DND-41 (cell line): ENCODE measurements at regions not wholly inside any gene's neighbourhood (a gene's known extent, or its start where the extent isn't known, plus 50 kb on each side); places are given as distances from the start of the nearest gene placed in this dataset.
A peak's percentile ranks its signal among the peaks of the same experiment; 100 is the strongest.

Experiments
- ATAC-seq: fragments of 200-7000 bp; cut with Tn5 transposase; 3 replicates; pipeline ENCODE4 v1.9.1; 2021; ENCODE audit warnings: low read depth; ENCODE audit not compliant: insufficient read depth
- DNase-seq: peaks from one replicate; pipeline ENCODE4 v3.0.0-alpha.2; 2020
- H2AFZ ChIP-seq: 2 replicates; pipeline ENCODE4 v1.6.0; 2012; ENCODE audit warnings: low read depth, low read length
- H3K27ac ChIP-seq: 2 replicates; pipeline ENCODE4 v1.5.1; 2012; ENCODE audit warnings: low read length, inconsistent platforms
- H3K27me3 ChIP-seq: fragments of 200-600 bp; sonication (generic); 2 replicates; pipeline ENCODE4 v1.6.0; 2012; ENCODE audit warnings: low read length, mild to moderate bottlenecking, inconsistent platforms; ENCODE audit not compliant: insufficient read depth, poor library complexity
- H3K36me3 ChIP-seq: 2 replicates; pipeline ENCODE4 v1.5.1; 2012; ENCODE audit warnings: low read length, inconsistent platforms; ENCODE audit not compliant: insufficient read depth
- H3K4me1 ChIP-seq: 2 replicates; pipeline ENCODE4 v1.5.1; 2012; ENCODE audit warnings: mild to moderate bottlenecking, low read length; ENCODE audit not compliant: insufficient read depth
- H3K4me2 ChIP-seq: 2 replicates; pipeline ENCODE4 v1.6.0; 2012; ENCODE audit warnings: mild to moderate bottlenecking, moderate library complexity, low read length, inconsistent platforms; ENCODE audit not compliant: insufficient read depth
- H3K4me3 ChIP-seq, 2 experiments: fragments of 200-600 bp in 1 of 2; shearing (Covaris generic) in 1 of 2; 2 replicates each; pipeline ENCODE4 v1.5.1; 2012 to 2016; ENCODE audit warnings: inconsistent platforms in 2 of 2, low read length in 2 of 2, mild to moderate bottlenecking in 2 of 2, low read depth in 1 of 2, moderate library complexity in 1 of 2
- H3K79me2 ChIP-seq: 2 replicates; pipeline ENCODE4 v1.6.0; 2012; ENCODE audit warnings: low read length, inconsistent platforms; ENCODE audit not compliant: insufficient read depth
- H3K9ac ChIP-seq: 2 replicates; pipeline ENCODE4 v1.6.0; 2012; ENCODE audit warnings: low read depth, mild to moderate bottlenecking, inconsistent platforms, low read length, moderate library complexity
- H3K9me3 ChIP-seq: 2 replicates; pipeline ENCODE4 v1.5.1; 2012; ENCODE audit warnings: low read length, moderate library complexity, mild to moderate bottlenecking, inconsistent platforms; ENCODE audit not compliant: insufficient read depth, severe bottlenecking
- H4K20me1 ChIP-seq: 2 replicates; pipeline ENCODE4 v1.6.0; 2012; ENCODE audit warnings: low read length; ENCODE audit not compliant: insufficient read depth
- EZH2 ChIP-seq: IDR thresholded peaks from 3 replicates; pipeline ENCODE4 v1.6.1; 2012; ENCODE audit warnings: borderline replicate concordance, low read depth, mild to moderate bottlenecking, moderate library complexity, low read length, inconsistent platforms; ENCODE audit not compliant: severe bottlenecking
- TF ChIP-seq, protein P1 (sequence below): IDR thresholded peaks from 2 replicates; pipeline ENCODE4 v1.5.1; 2012; ENCODE audit warnings: borderline replicate concordance, low read length, moderate library complexity, mild to moderate bottlenecking; ENCODE audit not compliant: poor library complexity, severe bottlenecking; ENCODE audit errors: extremely low read depth

DNA sequence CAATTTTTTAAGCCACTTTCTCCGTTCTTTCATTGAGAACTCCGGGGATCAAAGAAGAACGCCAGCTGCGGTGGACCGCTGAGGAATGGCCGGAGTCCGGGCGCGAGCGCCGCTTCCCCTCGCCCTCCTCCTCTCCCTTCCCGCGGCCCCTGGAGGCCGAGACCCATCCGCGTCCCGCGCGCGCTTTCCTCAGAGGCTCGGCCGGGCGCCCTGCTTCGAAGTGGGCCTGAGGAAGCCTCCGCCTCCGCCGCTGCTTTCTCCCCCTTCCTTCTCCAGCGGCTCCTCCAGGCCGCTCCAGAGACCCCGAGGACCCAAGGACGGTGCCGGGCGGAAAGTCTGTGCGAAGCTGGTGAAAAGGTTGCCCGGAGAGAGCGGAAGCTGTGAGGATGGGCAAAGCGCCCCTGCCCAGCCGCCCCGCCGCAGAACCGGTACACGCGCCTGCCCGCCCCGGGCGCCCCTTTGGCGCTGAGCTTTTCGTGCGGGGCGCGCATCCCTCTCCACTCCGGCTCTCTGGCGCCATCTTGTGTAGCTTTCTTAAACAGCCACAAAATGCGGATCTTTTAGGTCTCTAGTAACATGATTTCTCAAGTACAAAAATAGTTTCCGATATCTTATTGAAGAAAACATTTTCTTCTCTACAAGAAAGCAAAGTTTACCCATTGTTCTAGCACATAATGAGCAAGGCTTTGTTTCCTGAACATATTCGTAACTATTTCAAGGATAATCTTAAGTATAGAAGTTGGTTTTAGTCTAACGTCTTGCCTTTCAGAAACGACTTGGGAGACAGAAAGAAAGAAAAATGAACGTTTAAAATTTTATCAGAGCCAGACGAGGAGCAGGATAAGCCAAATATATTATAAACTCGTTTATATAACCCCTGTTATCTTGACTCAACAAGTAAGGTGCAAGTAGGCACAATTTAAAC is 59.2 kb upstream of the FAM174B start:
- H3K4me3 ChIP-seq, result peak overlapping the region in 1 of 2 experiments; percentile 51; a peak in 2 of 4 replicates
- H3K9me3 ChIP-seq, result no peaks in the 10 kb centered on the region
- H3K36me3 ChIP-seq, result no peaks in the 10 kb centered on the region
- DNase-seq, result peak; percentile 67
- peak overlapping the region; percentile 31; the same call in 1 of the 2 replicates for H3K9ac ChIP-seq
- H3K4me2 ChIP-seq, result peak overlapping the region; percentile 72
- no peaks in the 10 kb centered on the region for H3K79me2 ChIP-seq
- H3K4me1 ChIP-seq, result peaks cover 10% of the 10 kb centered on the region; the same call in 1 of the 2 replicates
- H3K27ac ChIP-seq, result no peak overlapping the region
- no peaks in the 10 kb centered on the region for H3K27me3 ChIP-seq
- H4K20me1 ChIP-seq, result no peaks in the 10 kb centered on the region
- peak; percentile 89 for ATAC-seq
- TF ChIP-seq, protein P1, sequence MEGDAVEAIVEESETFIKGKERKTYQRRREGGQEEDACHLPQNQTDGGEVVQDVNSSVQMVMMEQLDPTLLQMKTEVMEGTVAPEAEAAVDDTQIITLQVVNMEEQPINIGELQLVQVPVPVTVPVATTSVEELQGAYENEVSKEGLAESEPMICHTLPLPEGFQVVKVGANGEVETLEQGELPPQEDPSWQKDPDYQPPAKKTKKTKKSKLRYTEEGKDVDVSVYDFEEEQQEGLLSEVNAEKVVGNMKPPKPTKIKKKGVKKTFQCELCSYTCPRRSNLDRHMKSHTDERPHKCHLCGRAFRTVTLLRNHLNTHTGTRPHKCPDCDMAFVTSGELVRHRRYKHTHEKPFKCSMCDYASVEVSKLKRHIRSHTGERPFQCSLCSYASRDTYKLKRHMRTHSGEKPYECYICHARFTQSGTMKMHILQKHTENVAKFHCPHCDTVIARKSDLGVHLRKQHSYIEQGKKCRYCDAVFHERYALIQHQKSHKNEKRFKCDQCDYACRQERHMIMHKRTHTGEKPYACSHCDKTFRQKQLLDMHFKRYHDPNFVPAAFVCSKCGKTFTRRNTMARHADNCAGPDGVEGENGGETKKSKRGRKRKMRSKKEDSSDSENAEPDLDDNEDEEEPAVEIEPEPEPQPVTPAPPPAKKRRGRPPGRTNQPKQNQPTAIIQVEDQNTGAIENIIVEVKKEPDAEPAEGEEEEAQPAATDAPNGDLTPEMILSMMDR, result peak; percentile 82
- TF ChIP-seq EZH2, result no peak
- H2AFZ ChIP-seq, result peak overlapping the region; percentile 64

DNA sequence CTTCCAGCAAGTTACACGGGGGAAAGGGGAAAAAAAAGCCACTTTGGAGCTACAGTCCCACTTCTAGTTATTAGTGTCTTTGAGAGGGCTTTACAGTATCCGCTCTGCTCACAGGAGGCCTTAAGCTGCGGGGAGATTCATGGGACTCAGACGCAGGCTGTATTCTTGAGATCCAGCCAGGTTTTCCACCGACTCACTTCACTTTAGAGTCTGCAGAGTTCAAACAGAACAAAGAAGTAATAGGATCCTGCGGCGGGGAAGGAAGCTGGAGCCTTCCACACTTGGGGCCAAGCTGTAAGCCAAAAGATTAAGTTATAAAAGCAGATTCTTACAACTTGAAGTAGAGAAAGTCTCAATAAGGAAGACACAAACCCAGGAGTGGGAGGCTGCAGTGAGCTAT is 60.2 kb upstream of the FAM174B start:
- H3K4me1 ChIP-seq, result peaks cover 10% of the 10 kb centered on the region; the same call in 1 of the 2 replicates
- H2AFZ ChIP-seq, result no peak overlapping the region
- no peak for DNase-seq
- TF ChIP-seq EZH2, result no peak
- TF ChIP-seq, protein P1, result no peak
- H4K20me1 ChIP-seq, result no peaks in the 10 kb centered on the region
- no peaks in the 10 kb centered on the region for H3K9me3 ChIP-seq
- no peak for ATAC-seq
- H3K79me2 ChIP-seq, result no peaks in the 10 kb centered on the region
- H3K36me3 ChIP-seq, result no peaks in the 10 kb centered on the region
- no peaks in the 10 kb centered on the region for H3K27me3 ChIP-seq
- H3K4me3 ChIP-seq, result no peak overlapping the region
- no peak overlapping the region for H3K4me2 ChIP-seq
- H3K9ac ChIP-seq, result no peak overlapping the region
- H3K27ac ChIP-seq, result no peak overlapping the region

DNA sequence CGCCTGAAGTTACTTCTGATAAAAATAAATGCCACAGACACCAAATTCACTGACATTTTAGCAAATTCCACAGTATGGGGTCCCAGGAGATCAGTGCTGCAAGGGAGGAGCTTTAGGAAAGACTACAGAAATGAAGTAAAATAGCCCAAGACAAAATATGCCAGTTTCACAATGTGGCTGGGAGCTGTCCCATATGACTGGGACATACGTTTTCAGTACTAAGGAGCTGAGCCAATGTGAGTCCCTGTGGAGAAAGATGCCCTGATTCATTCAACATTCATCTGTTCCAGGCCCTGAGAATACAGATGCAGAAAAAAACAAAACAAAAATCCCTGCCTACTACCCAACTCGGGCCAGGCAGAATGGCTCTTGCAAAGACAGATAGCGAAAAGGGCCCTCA is 63.4 kb upstream of the FAM174B start:
- Histone ChIP-seq H3K4me2 (no peak overlapping the region), H2AFZ (no peak overlapping the region), H3K9me3 (no peaks in the 10 kb centered on the region), H3K27me3 (no peaks in the 10 kb centered on the region), H4K20me1 (no peaks in the 10 kb centered on the region), H3K79me2 (no peaks in the 10 kb centered on the region), H3K27ac (no peak overlapping the region), H3K4me3 (no peak overlapping the region), H3K36me3 (no peaks in the 10 kb centered on the region), H3K9ac (no peak overlapping the region), H3K4me1 (peaks cover 11% of the 10 kb centered on the region; the same call in 1 of the 2 replicates)
- ATAC-seq (no peak), DNase-seq (no peak)
- TF ChIP-seq, protein P1, result no peak
- TF ChIP-seq EZH2, result no peak
